H9 (cell line): ENCODE measurements at regions not wholly inside any gene's neighbourhood (a gene's known extent, or its start where the extent isn't known, plus 50 kb on each side); places are given as distances from the start of the nearest gene placed in this dataset.

Experiments used
- DNase-seq: peaks from one replicate; pipeline ENCODE4 v3.0.0-alpha.2; 2017
- H2AFZ ChIP-seq: one replicate; pipeline ENCODE4 v1.6.1; 2013; ENCODE audit warnings: mild to moderate bottlenecking, low read length, control low read depth, moderate library complexity
- H2AK5ac ChIP-seq: 2 replicates; pipeline ENCODE4 v1.6.1; 2013; ENCODE audit warnings: low read length, control low read depth, mixed read lengths; ENCODE audit not compliant: insufficient read length
- H2BK120ac ChIP-seq: one replicate; pipeline ENCODE4 v1.6.1; 2013; ENCODE audit warnings: low read depth, mild to moderate bottlenecking, low read length, control low read depth, inconsistent platforms; ENCODE audit not compliant: poor library complexity, severe bottlenecking
- H2BK12ac ChIP-seq: 2 replicates; pipeline ENCODE4 v1.6.1; 2013; ENCODE audit warnings: low read length, control low read depth, mixed read lengths, low read depth; ENCODE audit not compliant: insufficient read length
- H2BK15ac ChIP-seq: 2 replicates; pipeline ENCODE4 v1.6.1; 2013; ENCODE audit warnings: low read depth, low read length, control low read depth
- H2BK20ac ChIP-seq: one replicate; pipeline ENCODE4 v1.6.1; 2013; ENCODE audit warnings: low read depth, mild to moderate bottlenecking, low read length, control low read depth, inconsistent platforms; ENCODE audit not compliant: poor library complexity, severe bottlenecking
- H2BK5ac ChIP-seq: 2 replicates; pipeline ENCODE4 v1.6.1; 2013; ENCODE audit warnings: low read length, control low read depth, mixed read lengths; ENCODE audit not compliant: insufficient read length
- H3K14ac ChIP-seq: 2 replicates; pipeline ENCODE4 v1.6.1; 2013; ENCODE audit warnings: low read length, control low read depth; ENCODE audit not compliant: insufficient read depth
- H3K18ac ChIP-seq: 2 replicates; pipeline ENCODE4 v1.6.1; 2013; ENCODE audit warnings: low read depth, mild to moderate bottlenecking, mixed read lengths, low read length, control low read depth; ENCODE audit not compliant: insufficient read length
- H3K23ac ChIP-seq: 2 replicates; pipeline ENCODE4 v1.6.1; 2013; ENCODE audit warnings: low read length, control low read depth, mixed read lengths, low read depth; ENCODE audit not compliant: insufficient read length
- H3K23me2 ChIP-seq: 2 replicates; pipeline ENCODE4 v1.6.1; 2013; ENCODE audit warnings: low read depth, mild to moderate bottlenecking, mixed read lengths, low read length, control low read depth; ENCODE audit not compliant: insufficient read length, poor library complexity, severe bottlenecking
- H3K27ac ChIP-seq: 2 replicates; pipeline ENCODE4 v1.5.1; 2013; ENCODE audit warnings: low read length, control low read depth, mixed read lengths, low read depth; ENCODE audit not compliant: insufficient read length
- H3K27me3 ChIP-seq: 2 replicates; pipeline ENCODE4 v1.6.1; 2013; ENCODE audit warnings: low read length, control low read depth, inconsistent platforms; ENCODE audit not compliant: insufficient read depth
- H3K4ac ChIP-seq: 2 replicates; pipeline ENCODE4 v1.6.1; 2013; ENCODE audit warnings: low read depth, mild to moderate bottlenecking, control low read depth, inconsistent platforms, low read length, moderate library complexity
- H3K4me1 ChIP-seq: 2 replicates; pipeline ENCODE4 v1.6.1; 2013; ENCODE audit warnings: low read length, control low read depth, inconsistent platforms; ENCODE audit not compliant: insufficient read depth
- H3K4me2 ChIP-seq: 2 replicates; pipeline ENCODE4 v1.6.1; 2013; ENCODE audit warnings: low read length, control low read depth, mixed read lengths; ENCODE audit not compliant: insufficient read length, insufficient read depth
- H3K56ac ChIP-seq: 2 replicates; pipeline ENCODE4 v1.6.1; 2013; ENCODE audit warnings: low read depth, mild to moderate bottlenecking, mixed read lengths, low read length, control low read depth; ENCODE audit not compliant: insufficient read length
- H3K79me1 ChIP-seq: 2 replicates; pipeline ENCODE4 v1.6.1; 2013; ENCODE audit warnings: low read depth, mild to moderate bottlenecking, moderate library complexity, low read length, control low read depth, inconsistent platforms; ENCODE audit not compliant: insufficient read depth, poor library complexity, severe bottlenecking
- H3K79me2 ChIP-seq: 2 replicates; pipeline ENCODE4 v1.6.1; 2013; ENCODE audit warnings: low read length, control low read depth, inconsistent platforms; ENCODE audit not compliant: insufficient read depth
- H3K9ac ChIP-seq: 2 replicates; pipeline ENCODE4 v1.6.1; 2013; ENCODE audit warnings: low read length, control low read depth, mixed read lengths; ENCODE audit not compliant: insufficient read length; ENCODE audit errors: extremely low read depth
- H3K9me3 ChIP-seq: one replicate; pipeline ENCODE4 v1.6.1; 2013; ENCODE audit warnings: low read depth, low read length, inconsistent platforms; ENCODE audit not compliant: control insufficient read depth
- H3T11ph ChIP-seq: one replicate; pipeline ENCODE4 v1.6.1; 2013; ENCODE audit warnings: mild to moderate bottlenecking, low read length, control low read depth, inconsistent platforms
- H4K20me1 ChIP-seq: one replicate; pipeline ENCODE4 v1.6.1; 2013; ENCODE audit not compliant: control insufficient read depth, insufficient read length, insufficient read depth
- H4K5ac ChIP-seq: 2 replicates; pipeline ENCODE4 v1.6.1; 2013; ENCODE audit warnings: low read depth, mild to moderate bottlenecking, mixed read lengths, low read length, control low read depth; ENCODE audit not compliant: insufficient read length
- H4K8ac ChIP-seq: replicated peaks from 2 replicates; pipeline ENCODE4 v1.6.1; 2013; ENCODE audit warnings: low read length, control low read depth, mixed read lengths, low read depth; ENCODE audit not compliant: insufficient read length
- H4K91ac ChIP-seq: 2 replicates; pipeline ENCODE4 v1.6.1; 2013; ENCODE audit warnings: low read depth, mild to moderate bottlenecking, moderate library complexity, mixed read lengths, low read length, control low read depth; ENCODE audit not compliant: insufficient read length
- H3K27ac Mint-ChIP-seq, 3 experiments: 2 replicates in 2 of 3; 3 replicates in 1 of 3; pipeline ENCODE4 v1.8.0; 2020 to 2021; ENCODE audit warnings: mixed read lengths in 3 of 3, mild to moderate bottlenecking in 1 of 3, moderate library complexity in 1 of 3
- H3K27me3 Mint-ChIP-seq: 2 replicates; pipeline ENCODE4 v1.8.0; 2021; ENCODE audit warnings: low read depth, mild to moderate bottlenecking, moderate library complexity, mixed read lengths
- H3K36me3 Mint-ChIP-seq, 3 experiments: 2 replicates in 2 of 3; 3 replicates in 1 of 3; pipeline ENCODE4 v1.8.0; 2020 to 2021; ENCODE audit warnings: low read depth in 3 of 3, mixed read lengths in 3 of 3; ENCODE audit not compliant: insufficient read depth in 1 of 3
- H3K4me1 Mint-ChIP-seq, 2 experiments: 2 replicates each; pipeline ENCODE4 v1.8.0; 2020; ENCODE audit warnings: mixed read lengths in 2 of 2
- H3K4me3 Mint-ChIP-seq, 2 experiments: 2 replicates in 1 of 2; 3 replicates in 1 of 2; pipeline ENCODE4 v1.8.0; 2020 to 2021; ENCODE audit warnings: mild to moderate bottlenecking in 2 of 2, mixed read lengths in 2 of 2, moderate library complexity in 1 of 2
- H3K9me3 Mint-ChIP-seq, 2 experiments: 2 replicates in 1 of 2; 3 replicates in 1 of 2; pipeline ENCODE4 v1.8.0; 2020; ENCODE audit warnings: mild to moderate bottlenecking in 2 of 2, mixed read lengths in 2 of 2, moderate library complexity in 1 of 2
- WGBS: extraction: QIAGEN DNeasy Blood & Tissue Kit; methylation state at CpG from one replicate; pipeline ENCODE4 v1.1.7; 2013; ENCODE audit warnings: missing lambda C conversion rate, low lambda C conversion rate, mixed read lengths; ENCODE audit not compliant: insufficient read length; ENCODE audit errors: extremely low coverage; 5-methylcytosine and 5-hydroxymethylcytosine counted together
- TF ChIP-seq, protein P1 (sequence below): fragments of 200-600 bp; sonication (generic); conservative IDR thresholded peaks from 3 replicates; pipeline ENCODE4 v1.8.0; 2021; ENCODE audit warnings: antibody characterized with exemption, mild to moderate bottlenecking

GRCh38 chr22:47411006-47411405 lies 648.6 kb downstream of the TBC1D22A start:
- Histone ChIP-seq H3K4me2 (no peak overlapping the region), H2AFZ (no peak overlapping the region), H3K27ac (no peak overlapping the region), H3K9me3 (peaks cover 80% of the 10 kb centered on the region), H4K8ac (no peak overlapping the region), H3K79me2 (no peaks in the 10 kb centered on the region), H2BK20ac (no peak overlapping the region), H2AK5ac (no peak overlapping the region), H2BK120ac (no peak overlapping the region), H3K4ac (no peak overlapping the region), H4K5ac (no peak overlapping the region), H3K9ac (no peak overlapping the region), H3K23me2 (no peaks in the 10 kb centered on the region), H2BK15ac (no peak overlapping the region), H4K91ac (no peak overlapping the region), H3K27me3 (no peaks in the 10 kb centered on the region), H3K79me1 (no peaks in the 10 kb centered on the region), H2BK5ac (no peak overlapping the region), H4K20me1 (no peaks in the 10 kb centered on the region), H3K23ac (no peak overlapping the region), H2BK12ac (no peak overlapping the region), H3K14ac (no peak overlapping the region), H3K4me1 (no peaks in the 10 kb centered on the region), H3K56ac (no peak overlapping the region), H3T11ph (no peak overlapping the region), H3K18ac (no peak overlapping the region)
- H3K4me3 Mint-ChIP-seq = no peak overlapping the region
- H3K4me1 Mint-ChIP-seq = no peaks in the 10 kb centered on the region
- no peak for DNase-seq
- peaks cover 84 to 91% of the 10 kb centered on the region in 2 experiments for H3K9me3 Mint-ChIP-seq
- H3K36me3 Mint-ChIP-seq = peaks cover 3 to 48% (median 27%) of the 10 kb centered on the region in 3 experiments; a peak in 6 of 7 replicates
- H3K27ac Mint-ChIP-seq = no peak overlapping the region
- TF ChIP-seq, protein P1, sequence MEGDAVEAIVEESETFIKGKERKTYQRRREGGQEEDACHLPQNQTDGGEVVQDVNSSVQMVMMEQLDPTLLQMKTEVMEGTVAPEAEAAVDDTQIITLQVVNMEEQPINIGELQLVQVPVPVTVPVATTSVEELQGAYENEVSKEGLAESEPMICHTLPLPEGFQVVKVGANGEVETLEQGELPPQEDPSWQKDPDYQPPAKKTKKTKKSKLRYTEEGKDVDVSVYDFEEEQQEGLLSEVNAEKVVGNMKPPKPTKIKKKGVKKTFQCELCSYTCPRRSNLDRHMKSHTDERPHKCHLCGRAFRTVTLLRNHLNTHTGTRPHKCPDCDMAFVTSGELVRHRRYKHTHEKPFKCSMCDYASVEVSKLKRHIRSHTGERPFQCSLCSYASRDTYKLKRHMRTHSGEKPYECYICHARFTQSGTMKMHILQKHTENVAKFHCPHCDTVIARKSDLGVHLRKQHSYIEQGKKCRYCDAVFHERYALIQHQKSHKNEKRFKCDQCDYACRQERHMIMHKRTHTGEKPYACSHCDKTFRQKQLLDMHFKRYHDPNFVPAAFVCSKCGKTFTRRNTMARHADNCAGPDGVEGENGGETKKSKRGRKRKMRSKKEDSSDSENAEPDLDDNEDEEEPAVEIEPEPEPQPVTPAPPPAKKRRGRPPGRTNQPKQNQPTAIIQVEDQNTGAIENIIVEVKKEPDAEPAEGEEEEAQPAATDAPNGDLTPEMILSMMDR = no peak
- no CpG with 5 or more reads among the region's 8 CpGs for WGBS
- H3K27me3 Mint-ChIP-seq = no peaks in the 10 kb centered on the region; the same call in none of the 2 replicates
